Mesenchymal stem cell (in vitro differentiated cells and primary cell): ENCODE measurements at regions not wholly inside any gene's neighbourhood (a gene's known extent, or its start where the extent isn't known, plus 50 kb on each side); places are given as distances from the start of the nearest gene placed in this dataset.
"Not testable (repeated sequence)": the region's sequence is repeated elsewhere in the genome, so short reads cannot be mapped to it uniquely, and the experiment has no call there.

Experiments
- DNase-seq: peaks from one replicate; pipeline ENCODE4 v3.0.0-alpha.2; 2013
- H2AFZ ChIP-seq: one replicate; pipeline ENCODE4 v1.6.1; 2013; ENCODE audit warnings: low read depth, mild to moderate bottlenecking, control low read depth, inconsistent platforms, low read length, moderate library complexity
- H2AK5ac ChIP-seq: 2 replicates; pipeline ENCODE4 v1.6.1; 2013; ENCODE audit warnings: low read length, moderate library complexity, mild to moderate bottlenecking, inconsistent platforms; ENCODE audit not compliant: severe bottlenecking
- H2BK120ac ChIP-seq: one replicate; pipeline ENCODE4 v1.6.1; 2013; ENCODE audit warnings: low read depth, mild to moderate bottlenecking, inconsistent platforms, low read length, moderate library complexity
- H2BK12ac ChIP-seq, 2 experiments: one replicate each; pipeline ENCODE4 v1.6.1; 2013; ENCODE audit warnings: inconsistent platforms in 2 of 2, low read length in 2 of 2, mild to moderate bottlenecking in 2 of 2, moderate library complexity in 2 of 2, control low read depth in 1 of 2
- H2BK15ac ChIP-seq: one replicate; pipeline ENCODE4 v1.6.1; 2013; ENCODE audit warnings: mild to moderate bottlenecking, low read depth, inconsistent platforms; ENCODE audit not compliant: poor library complexity, severe bottlenecking
- H2BK5ac ChIP-seq: 2 replicates; pipeline ENCODE4 v1.6.1; 2013; ENCODE audit warnings: low read depth, mild to moderate bottlenecking, low read length, control low read depth, inconsistent platforms; ENCODE audit not compliant: poor library complexity, severe bottlenecking
- H3K14ac ChIP-seq, 2 experiments: one replicate each; pipeline ENCODE4 v1.6.1; 2013; ENCODE audit warnings: inconsistent platforms in 2 of 2, low read length in 2 of 2, control low read depth in 1 of 2, mild to moderate bottlenecking in 1 of 2, moderate library complexity in 1 of 2
- H3K18ac ChIP-seq, 2 experiments: one replicate each; pipeline ENCODE4 v1.6.1; 2013; ENCODE audit warnings: inconsistent platforms in 2 of 2, low read length in 2 of 2, control low read depth in 1 of 2, low read depth in 1 of 2, mild to moderate bottlenecking in 1 of 2
- H3K23ac ChIP-seq, 2 experiments: one replicate each; pipeline ENCODE4 v1.6.1; 2013; ENCODE audit warnings: inconsistent platforms in 2 of 2, low read length in 2 of 2, mild to moderate bottlenecking in 2 of 2, moderate library complexity in 2 of 2, control low read depth in 1 of 2
- H3K27ac ChIP-seq: 2 replicates; pipeline ENCODE4 v1.5.1; 2013; ENCODE audit warnings: mild to moderate bottlenecking, moderate library complexity, low read length, control low read depth, inconsistent platforms; ENCODE audit not compliant: poor library complexity, severe bottlenecking
- H3K27me3 ChIP-seq, 2 experiments: 2 replicates each; pipeline versions ENCODE4 v1.6.1 to v1.7.0; 2013; ENCODE audit warnings: low read length in 2 of 2, mild to moderate bottlenecking in 2 of 2, moderate library complexity in 2 of 2, control low read depth in 1 of 2, inconsistent platforms in 1 of 2; ENCODE audit not compliant: control insufficient read depth in 1 of 2, insufficient read depth in 1 of 2
- H3K36me3 ChIP-seq, 2 experiments: 2 replicates each; pipeline versions ENCODE4 v1.6.1 to v1.7.0; 2013; ENCODE audit warnings: low read length in 2 of 2, control low read depth in 1 of 2, inconsistent platforms in 1 of 2, low read depth in 1 of 2, mild to moderate bottlenecking in 1 of 2; ENCODE audit not compliant: insufficient read depth in 2 of 2, control insufficient read depth in 1 of 2
- H3K4ac ChIP-seq, 2 experiments: one replicate each; pipeline ENCODE4 v1.6.1; 2013; ENCODE audit warnings: inconsistent platforms in 2 of 2, low read length in 2 of 2, mild to moderate bottlenecking in 2 of 2, moderate library complexity in 2 of 2, control low read depth in 1 of 2, low read depth in 1 of 2
- H3K4me1 ChIP-seq: 2 replicates; pipeline ENCODE4 v1.6.1; 2013; ENCODE audit warnings: low read depth, low read length, control low read depth; ENCODE audit not compliant: control insufficient read depth, insufficient read depth
- H3K4me2 ChIP-seq: 2 replicates; pipeline ENCODE4 v1.6.1; 2013; ENCODE audit warnings: low read length, mild to moderate bottlenecking, inconsistent platforms; ENCODE audit not compliant: poor library complexity, severe bottlenecking
- H3K4me3 ChIP-seq, 2 experiments: 2 replicates each; pipeline versions ENCODE4 v1.5.1 to v1.7.0; 2013; ENCODE audit warnings: low read length in 2 of 2, mild to moderate bottlenecking in 2 of 2, control low read depth in 1 of 2, low read depth in 1 of 2; ENCODE audit not compliant: insufficient read depth in 1 of 2
- H3K79me1 ChIP-seq: replicated peaks from 2 replicates; pipeline ENCODE4 v1.6.1; 2013; ENCODE audit warnings: mild to moderate bottlenecking, control low read depth, low read length, inconsistent platforms; ENCODE audit not compliant: poor library complexity, severe bottlenecking
- H3K9ac ChIP-seq: 2 replicates; pipeline ENCODE4 v1.7.0; 2013; ENCODE audit warnings: mild to moderate bottlenecking, low read length, moderate library complexity
- H3K9me3 ChIP-seq: 2 replicates; pipeline ENCODE4 v1.7.0; 2013; ENCODE audit warnings: mild to moderate bottlenecking, low read length; ENCODE audit not compliant: control insufficient read depth
- H4K8ac ChIP-seq: one replicate; pipeline ENCODE4 v1.6.1; 2013; ENCODE audit warnings: inconsistent platforms, mild to moderate bottlenecking, low read length, moderate library complexity
- H4K91ac ChIP-seq: one replicate; pipeline ENCODE4 v1.6.1; 2013; ENCODE audit warnings: mild to moderate bottlenecking, low read length, inconsistent platforms
- WGBS: methylation state at CpG from one replicate; pipeline ENCODE4 v1.1.7; 2013; ENCODE audit warnings: mixed read lengths; 5-methylcytosine and 5-hydroxymethylcytosine counted together

DNA sequence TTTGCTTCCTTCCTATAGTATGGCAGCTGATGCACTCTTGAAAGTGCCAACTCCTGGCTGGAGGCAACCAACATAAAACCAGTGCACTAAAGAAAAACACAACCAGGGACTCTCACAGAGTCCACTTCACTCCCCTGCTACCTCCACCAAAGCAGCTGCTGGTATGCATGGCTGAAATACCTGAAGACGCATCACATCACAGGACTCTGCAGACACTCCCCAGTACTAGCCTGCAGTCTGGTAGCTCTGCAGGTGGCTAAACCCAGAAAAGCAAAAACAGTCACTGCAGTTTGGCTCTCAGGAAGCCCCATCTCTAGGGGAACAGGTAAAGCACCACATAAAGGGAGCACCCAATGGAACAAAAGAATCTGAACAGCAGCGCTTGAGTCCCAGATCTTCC lies 473.0 kb upstream of the SPTLC3 start:
- Histone ChIP-seq H3K9me3 (peaks cover 35% of the 10 kb centered on the region), H2BK5ac (no peak overlapping the region), H3K27me3 (no peaks in the 10 kb centered on the region), H2AK5ac (no peak overlapping the region), H4K91ac (no peak overlapping the region), H3K23ac (no peak overlapping the region), H2BK120ac (no peak overlapping the region), H2BK12ac (no peak overlapping the region), H3K4me1 (no peaks in the 10 kb centered on the region), H3K4me2 (no peak overlapping the region), H3K79me1 (no peaks in the 10 kb centered on the region), H3K18ac (no peak overlapping the region), H3K4ac (no peak overlapping the region), H3K4me3 (no peak overlapping the region), H2AFZ (no peak overlapping the region), H3K36me3 (no peaks in the 10 kb centered on the region), H2BK15ac (no peak overlapping the region), H4K8ac (no peak overlapping the region), H3K27ac (no peak overlapping the region), H3K9ac (no peak overlapping the region), H3K14ac (no peak overlapping the region)
- DNase-seq: no peak
- 75% methylated on average over 2 of the region's 2 CpGs for WGBS

DNA sequence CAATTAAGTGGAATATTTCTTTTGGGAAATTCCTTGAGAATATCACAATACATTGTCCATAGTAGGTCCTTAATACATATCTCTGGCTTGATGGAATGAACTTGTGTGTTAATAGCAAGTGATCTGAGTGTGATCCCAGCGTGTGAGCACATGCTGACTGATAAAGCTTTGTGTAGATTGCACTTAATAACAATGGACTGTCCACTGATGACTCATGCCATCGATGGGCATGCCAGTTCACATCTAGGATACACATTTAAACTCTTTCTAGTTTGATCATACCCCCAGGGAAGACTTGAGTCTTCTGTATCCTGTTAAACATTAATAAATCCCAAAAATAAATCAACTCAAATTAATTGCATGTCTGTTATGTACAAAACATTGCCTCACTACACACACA lies 454.3 kb upstream of the SPTLC3 start:
- peaks cover 8% of the 10 kb centered on the region for H3K9me3 ChIP-seq
- no peak overlapping the region for H3K27ac ChIP-seq
- no peak overlapping the region for H3K18ac ChIP-seq
- H3K23ac ChIP-seq: no peak overlapping the region
- H2AFZ ChIP-seq: no peak overlapping the region
- no peak overlapping the region for H2BK12ac ChIP-seq
- H2BK15ac ChIP-seq: no peak overlapping the region
- H3K4me2 ChIP-seq: no peak overlapping the region
- H4K8ac ChIP-seq: no peak overlapping the region
- no peaks in the 10 kb centered on the region for H3K4me1 ChIP-seq
- H3K14ac ChIP-seq: no peak overlapping the region
- no peak overlapping the region for H3K9ac ChIP-seq
- no peak overlapping the region for H4K91ac ChIP-seq
- H3K4me3 ChIP-seq: no peak overlapping the region
- no peaks in the 10 kb centered on the region for H3K36me3 ChIP-seq
- H3K27me3 ChIP-seq: no peaks in the 10 kb centered on the region
- WGBS: 70% methylated on average over 2 of the region's 2 CpGs
- H2AK5ac ChIP-seq: no peak overlapping the region
- H2BK120ac ChIP-seq: no peak overlapping the region
- no peaks in the 10 kb centered on the region for H3K79me1 ChIP-seq
- no peak overlapping the region for H2BK5ac ChIP-seq
- DNase-seq: no peak
- no peak overlapping the region for H3K4ac ChIP-seq

DNA sequence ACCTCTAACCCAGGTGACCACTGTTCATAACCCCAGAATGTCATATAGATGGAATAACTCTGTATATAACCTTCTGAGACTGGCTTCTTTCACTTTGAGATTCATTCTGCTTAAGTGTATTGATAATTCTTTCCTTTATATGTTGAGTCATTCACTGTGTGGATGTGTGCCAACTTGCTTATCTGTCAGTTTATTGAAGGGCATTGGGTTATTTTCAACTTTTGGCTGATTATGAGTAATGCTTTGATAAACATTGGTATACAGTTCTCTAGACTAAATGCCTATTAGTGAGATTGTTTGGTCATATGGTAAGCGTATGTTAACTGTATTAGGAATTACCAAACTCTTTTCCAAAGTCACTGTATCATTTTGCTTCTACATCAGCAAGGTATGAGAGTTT lies 453.4 kb upstream of the SPTLC3 start:
- DNase-seq: no peak
- Histone ChIP-seq H3K18ac (no peak overlapping the region), H4K91ac (no peak overlapping the region), H2AK5ac (no peak overlapping the region), H3K27me3 (no peaks in the 10 kb centered on the region), H3K9me3 (peaks cover 5% of the 10 kb centered on the region), H3K4ac (no peak overlapping the region), H3K27ac (no peak overlapping the region), H2BK15ac (no peak overlapping the region), H2BK12ac (no peak overlapping the region), H2BK120ac (no peak overlapping the region), H4K8ac (no peak overlapping the region), H3K4me1 (no peaks in the 10 kb centered on the region), H2BK5ac (no peak overlapping the region), H3K14ac (no peak overlapping the region), H3K4me3 (no peak overlapping the region), H2AFZ (no peak overlapping the region), H3K79me1 (no peaks in the 10 kb centered on the region), H3K4me2 (no peak overlapping the region), H3K23ac (no peak overlapping the region), H3K9ac (no peak overlapping the region), H3K36me3 (no peaks in the 10 kb centered on the region)
- no CpG with 5 or more reads among the region's 1 CpG for WGBS

DNA sequence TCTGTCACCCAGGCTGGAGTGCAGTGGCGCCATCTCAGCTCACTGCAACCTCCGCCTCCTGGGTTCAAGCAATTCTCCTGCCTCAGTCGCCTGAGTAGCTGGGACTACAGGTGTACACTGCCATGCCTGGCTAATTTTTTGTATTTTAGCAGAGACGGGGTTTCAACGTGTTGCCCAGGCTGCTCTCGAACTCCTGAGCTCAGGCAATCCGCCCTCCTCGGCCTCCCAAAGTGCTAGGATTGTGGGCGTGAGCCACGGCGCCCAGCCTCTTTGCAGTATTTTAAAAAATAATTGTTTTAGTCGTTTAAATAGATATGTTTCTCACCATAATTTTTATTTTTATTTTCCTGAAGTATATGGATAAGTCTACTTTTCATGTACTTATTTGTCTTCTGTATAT lies 452.9 kb upstream of the SPTLC3 start:
- not testable (repeated sequence) for H3K9me3 ChIP-seq, H3K4ac ChIP-seq, H3K4me3 ChIP-seq, H3K27ac ChIP-seq, H2BK12ac ChIP-seq, H2BK15ac ChIP-seq, H4K91ac ChIP-seq, H2AFZ ChIP-seq, H2AK5ac ChIP-seq, H3K4me1 ChIP-seq, H3K4me2 ChIP-seq, H3K36me3 ChIP-seq, H4K8ac ChIP-seq, H3K23ac ChIP-seq, H2BK120ac ChIP-seq, H3K79me1 ChIP-seq, DNase-seq, H2BK5ac ChIP-seq, H3K18ac ChIP-seq, H3K14ac ChIP-seq, H3K9ac ChIP-seq, H3K27me3 ChIP-seq
- WGBS: 80% methylated on average over 7 of the region's 12 CpGs
